ENCODE measurements at regions not wholly inside any gene's neighbourhood (a gene's known extent, or its start where the extent isn't known, plus 50 kb on each side); places are given as distances from the start of the nearest gene placed in this dataset.

DNA sequence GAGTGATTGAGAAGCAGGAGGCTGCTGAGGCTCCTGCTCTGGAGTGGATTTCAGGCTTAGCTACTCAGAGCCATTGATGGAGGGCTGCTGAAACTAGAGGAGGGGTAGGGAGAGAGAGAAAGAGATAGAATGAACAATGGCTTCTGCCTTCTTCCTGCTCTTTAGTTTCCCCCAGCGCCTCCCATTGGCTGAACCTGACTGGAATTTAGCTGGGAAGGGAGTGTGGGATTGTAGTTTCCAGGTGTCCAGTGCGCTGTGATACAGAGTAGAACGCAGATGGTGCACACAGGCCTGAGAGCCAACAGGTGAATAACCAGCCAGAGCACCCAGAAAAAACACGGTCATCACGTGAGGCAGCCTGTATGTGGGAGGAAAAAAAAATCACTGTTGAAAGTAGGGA, 140.1 kb downstream of the IL20RB start:
- no peak for ATAC-seq
- intact Hi-C loops (cut with DNase I), result no loop called here

DNA sequence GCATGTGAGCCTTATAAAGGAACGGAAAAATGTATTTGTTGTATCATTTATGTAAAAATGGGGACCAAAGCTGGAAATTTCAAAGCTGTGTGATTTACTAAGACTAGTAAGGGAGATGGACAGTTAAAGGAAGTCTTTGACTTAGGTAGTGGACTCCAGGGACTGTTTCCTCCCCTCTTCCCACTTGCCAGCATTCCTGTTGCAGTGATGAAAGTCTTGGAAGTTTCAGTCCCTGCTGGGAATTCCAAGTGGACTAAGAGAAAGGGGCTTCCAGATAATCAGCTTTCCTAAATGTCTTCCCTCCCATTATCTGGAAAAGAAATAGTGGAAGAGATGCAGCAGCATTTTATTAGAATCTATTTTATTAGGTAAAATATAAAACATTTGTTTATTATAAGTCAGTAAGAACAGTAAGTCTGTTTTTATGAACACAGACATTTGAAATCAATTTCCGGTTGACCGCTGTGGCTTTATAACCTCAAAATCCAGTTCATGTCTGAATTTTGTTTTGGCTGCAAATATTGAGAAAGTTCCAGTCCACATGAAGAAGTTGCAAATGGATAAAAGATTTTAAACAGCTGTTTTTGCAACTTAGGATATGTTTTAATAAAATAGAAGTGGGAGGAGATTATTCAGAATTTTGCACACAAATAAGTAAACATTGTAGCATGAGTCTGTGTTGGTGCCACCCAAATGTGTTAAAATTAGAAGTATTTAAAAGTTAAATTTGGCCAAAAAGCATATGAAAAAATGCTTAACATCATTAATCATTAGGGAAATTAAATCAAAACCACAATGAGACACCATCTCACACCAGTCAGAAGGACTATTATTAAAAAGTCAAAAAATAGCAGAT, 141.8 kb downstream of the IL20RB start:
- Histone ChIP-seq H3K27ac (peak overlapping the region in 1 of 12 donors; percentile 0), H3K36me3 (no peaks in the 10 kb centered on the region), H3K27me3 (peaks cover 0 to 9% (median 0%) of the 10 kb centered on the region in 9 donors), H3K4me1 (no peaks in the 10 kb centered on the region), H3K9me3 (peaks cover 0 to 5% (median 0%) of the 10 kb centered on the region in 12 donors), H3K4me3 (no peak overlapping the region)
- ATAC-seq (peak in 1 of 4 donors; percentile 50), DNase-seq (no peak)
- TF ChIP-seq, protein P1, sequence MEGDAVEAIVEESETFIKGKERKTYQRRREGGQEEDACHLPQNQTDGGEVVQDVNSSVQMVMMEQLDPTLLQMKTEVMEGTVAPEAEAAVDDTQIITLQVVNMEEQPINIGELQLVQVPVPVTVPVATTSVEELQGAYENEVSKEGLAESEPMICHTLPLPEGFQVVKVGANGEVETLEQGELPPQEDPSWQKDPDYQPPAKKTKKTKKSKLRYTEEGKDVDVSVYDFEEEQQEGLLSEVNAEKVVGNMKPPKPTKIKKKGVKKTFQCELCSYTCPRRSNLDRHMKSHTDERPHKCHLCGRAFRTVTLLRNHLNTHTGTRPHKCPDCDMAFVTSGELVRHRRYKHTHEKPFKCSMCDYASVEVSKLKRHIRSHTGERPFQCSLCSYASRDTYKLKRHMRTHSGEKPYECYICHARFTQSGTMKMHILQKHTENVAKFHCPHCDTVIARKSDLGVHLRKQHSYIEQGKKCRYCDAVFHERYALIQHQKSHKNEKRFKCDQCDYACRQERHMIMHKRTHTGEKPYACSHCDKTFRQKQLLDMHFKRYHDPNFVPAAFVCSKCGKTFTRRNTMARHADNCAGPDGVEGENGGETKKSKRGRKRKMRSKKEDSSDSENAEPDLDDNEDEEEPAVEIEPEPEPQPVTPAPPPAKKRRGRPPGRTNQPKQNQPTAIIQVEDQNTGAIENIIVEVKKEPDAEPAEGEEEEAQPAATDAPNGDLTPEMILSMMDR (IDR thresholded peaks at IDR 0.05), result no peak
- no peak for TF ChIP-seq POLR2A (IDR thresholded peaks at IDR 0.05)
- 75 to 86% (median 75%) methylated on average over 3 of the region's 3 CpGs for WGBS, 4 donors
- intact Hi-C loops (cut with DNase I), result loop anchor here in 6 of 10 donors (5.0 to 10.0 kb wide), 8 partner anchors 65 to 955 kb away; no protein-coding TSS in a partner anchor

More for the DNA sequence above, 140.1 kb downstream of the IL20RB start:
- DNase-seq, result no peak
- H3K4me1 ChIP-seq, result no peaks in the 10 kb centered on the region
- peaks cover 0 to 5% (median 0%) of the 10 kb centered on the region in 12 donors for H3K9me3 ChIP-seq
- no peaks in the 10 kb centered on the region for H3K36me3 ChIP-seq
- H3K27ac ChIP-seq, result no peak overlapping the region
- no peak overlapping the region for H3K4me3 ChIP-seq
- H3K27me3 ChIP-seq, result peaks cover 0 to 9% (median 0%) of the 10 kb centered on the region in 9 donors
- TF ChIP-seq POLR2A (IDR thresholded peaks at IDR 0.05), result no peak
- TF ChIP-seq, protein P1 (IDR thresholded peaks at IDR 0.05), result no peak
- WGBS, 4 donors, result 58 to 82% (median 77%) methylated on average over 5 of the region's 5 CpGs

DNA sequence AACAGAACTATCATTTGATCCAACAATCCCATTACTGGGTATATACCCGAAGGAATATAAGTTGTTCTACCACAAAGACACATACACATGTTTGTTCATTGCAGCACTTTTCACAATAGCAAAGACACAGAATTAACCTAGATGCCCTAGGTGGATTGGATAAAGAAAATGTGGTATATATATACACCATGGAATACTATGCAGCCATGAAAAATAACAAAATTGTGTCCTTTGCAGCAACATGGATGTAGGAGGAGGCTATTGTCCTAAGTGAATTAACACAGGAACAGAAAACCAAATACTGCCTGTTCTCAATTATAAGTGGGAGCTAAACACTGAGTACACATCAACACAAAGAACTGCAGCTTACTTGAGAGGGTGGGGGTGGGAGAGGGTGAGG, 142.5 kb downstream of the IL20RB start:
- Histone ChIP-seq H3K36me3 (no peaks in the 10 kb centered on the region), H3K27ac (no peak overlapping the region), H3K4me3 (no peak overlapping the region), H3K27me3 (peaks cover 0 to 13% (median 0%) of the 10 kb centered on the region in 9 donors), H3K9me3 (peaks cover 0 to 5% (median 0%) of the 10 kb centered on the region in 12 donors), H3K4me1 (peaks cover 0 to under 1% (median 0%) of the 10 kb centered on the region in 12 donors)
- TF ChIP-seq, protein P1 (IDR thresholded peaks at IDR 0.05), result no peak
- TF ChIP-seq POLR2A (IDR thresholded peaks at IDR 0.05), result no peak
- 80 to 98% (median 96%) methylated on average over 1 of the region's 1 CpG for WGBS, 4 donors
- intact Hi-C loops (cut with DNase I), result loop anchor here in 6 of 10 donors (5.0 to 10.0 kb wide), 8 partner anchors 66 to 954 kb away; no protein-coding TSS in a partner anchor
- ATAC-seq, result no peak
- no peak for DNase-seq

DNA sequence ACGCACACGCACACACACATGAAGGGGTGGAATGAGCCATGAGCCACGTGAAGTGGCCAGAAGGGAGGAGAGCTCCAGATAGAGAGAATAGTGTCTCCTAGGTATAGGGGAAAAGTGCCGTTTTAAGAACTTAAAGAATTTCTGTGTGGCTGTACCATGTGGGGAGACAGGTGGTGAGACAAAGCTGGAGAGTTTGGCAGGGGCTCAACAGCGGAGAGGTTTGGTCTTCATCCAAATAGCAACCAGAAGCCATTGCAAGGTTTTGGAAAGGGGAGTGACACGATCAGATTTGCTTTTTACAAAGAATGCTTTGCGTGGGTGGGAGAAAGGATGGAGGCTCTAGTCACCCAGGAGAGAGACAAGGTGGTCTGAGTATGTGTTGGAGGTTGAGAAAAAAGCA, 146.0 kb downstream of the IL20RB start:
- Histone ChIP-seq H3K4me1 (peaks cover 0 to 3% (median 0%) of the 10 kb centered on the region in 12 donors), H3K36me3 (no peaks in the 10 kb centered on the region), H3K27ac (no peak overlapping the region), H3K9me3 (peaks cover 0 to 5% (median 0%) of the 10 kb centered on the region in 12 donors), H3K4me3 (no peak overlapping the region), H3K27me3 (peaks cover 0 to 15% (median 0%) of the 10 kb centered on the region in 9 donors)
- WGBS, 4 donors, result 67 to 81% (median 73%) methylated on average over 7 of the region's 7 CpGs
- no peak for TF ChIP-seq POLR2A (IDR thresholded peaks at IDR 0.05)
- TF ChIP-seq, protein P1 (IDR thresholded peaks at IDR 0.05), result no peak
- intact Hi-C loops (cut with DNase I), result loop anchor here in 9 of 10 donors (2.0 to 10.0 kb wide), 10 partner anchors 69 to 951 kb away; no protein-coding TSS in a partner anchor
- no peak for ATAC-seq
- DNase-seq, result no peak
